GM23248 (cell line): ENCODE measurements at regions not wholly inside any gene's neighbourhood (a gene's known extent, or its start where the extent isn't known, plus 50 kb on each side); places are given as distances from the start of the nearest gene placed in this dataset.

Experiments
- DNase-seq: peaks from one replicate; pipeline ENCODE4 v3.0.0-alpha.2; 2015
- H2AFZ ChIP-seq: fragments of 200-600 bp; sonication (generic); 2 replicates; pipeline ENCODE4 v1.6.1; 2016; ENCODE audit warnings: antibody characterized with exemption
- H3F3A ChIP-seq: fragments of 200-600 bp; sonication (generic); 2 replicates; pipeline ENCODE4 v1.6.1; 2016; ENCODE audit warnings: mild to moderate bottlenecking, antibody characterized with exemption, mixed run types; ENCODE audit not compliant: insufficient read depth
- H3K27ac ChIP-seq: fragments of 200-600 bp; sonication (generic); 2 replicates; pipeline ENCODE4 v1.5.1; 2016; ENCODE audit warnings: mild to moderate bottlenecking
- H3K27me3 ChIP-seq: fragments of 200-600 bp; sonication (generic); replicated peaks from 2 replicates; pipeline ENCODE4 v1.6.1; 2016; ENCODE audit warnings: mild to moderate bottlenecking; ENCODE audit not compliant: insufficient read depth
- H3K36me3 ChIP-seq: fragments of 200-600 bp; sonication (generic); 2 replicates; pipeline ENCODE4 v1.6.1; 2016; ENCODE audit warnings: low read depth, mild to moderate bottlenecking
- H3K4me1 ChIP-seq: fragments of 200-600 bp; sonication (generic); 2 replicates; pipeline ENCODE4 v1.6.1; 2016; ENCODE audit warnings: mild to moderate bottlenecking; ENCODE audit not compliant: insufficient read depth
- H3K4me2 ChIP-seq: fragments of 200-600 bp; sonication (generic); one replicate; pipeline ENCODE4 v1.6.1; 2016; ENCODE audit warnings: mild to moderate bottlenecking; ENCODE audit not compliant: unreplicated experiment
- H3K4me3 ChIP-seq: fragments of 200-600 bp; sonication (generic); 2 replicates; pipeline ENCODE4 v1.5.1; 2016; ENCODE audit warnings: mild to moderate bottlenecking
- H3K79me2 ChIP-seq: fragments of 200-600 bp; sonication (generic); 2 replicates; pipeline ENCODE4 v1.6.1; 2016; ENCODE audit warnings: mild to moderate bottlenecking; ENCODE audit not compliant: insufficient read depth
- H3K9ac ChIP-seq: fragments of 200-600 bp; sonication (generic); 2 replicates; pipeline ENCODE4 v1.6.1; 2016; ENCODE audit warnings: mild to moderate bottlenecking
- H3K9me2 ChIP-seq: fragments of 200-600 bp; sonication (generic); 2 replicates; pipeline ENCODE4 v1.6.1; 2016; ENCODE audit warnings: mixed run types, mild to moderate bottlenecking, moderate library complexity; ENCODE audit not compliant: insufficient read depth
- H3K9me3 ChIP-seq: fragments of 200-600 bp; sonication (generic); one replicate; pipeline ENCODE4 v1.6.1; 2017; ENCODE audit warnings: low read depth
- H4K20me1 ChIP-seq: fragments of 200-600 bp; sonication (generic); 2 replicates; pipeline ENCODE4 v1.6.0; 2016; ENCODE audit not compliant: insufficient read depth
- EZH2 ChIP-seq: fragments of 200-600 bp; sonication (generic); IDR thresholded peaks from 2 replicates; pipeline ENCODE4 v1.6.1; 2018; ENCODE audit warnings: antibody characterized with exemption, mild to moderate bottlenecking; ENCODE audit not compliant: insufficient read depth, poor library complexity, severe bottlenecking
- EZH2phosphoT487 ChIP-seq: fragments of 200-600 bp; sonication (generic); IDR thresholded peaks from 2 replicates; pipeline ENCODE4 v1.6.1; 2018; ENCODE audit warnings: antibody characterized with exemption, moderate library complexity, mild to moderate bottlenecking, low read depth; ENCODE audit not compliant: insufficient read depth
- WGBS, 2 experiments: methylation state at CpG; one replicate each; pipeline ENCODE4 v1.1.6; 2015 to 2017; ENCODE audit warnings: low lambda C conversion rate in 2 of 2, low coverage in 1 of 2; ENCODE audit errors: missing lambda C conversion rate in 2 of 2; 5-methylcytosine and 5-hydroxymethylcytosine counted together
- in situ Hi-C: fragments of 300-500 bp; cut with MboI; formaldehyde crosslinking; loops from 2 replicates; pipeline ENCODE4 v1.15.0; 2020

- H3K27ac ChIP-seq: no peak overlapping the region
- H3K9me2 ChIP-seq: no peaks in the 10 kb centered on the region
- peaks cover 4% of the 10 kb centered on the region; the same call in 1 of the 2 replicates for H3F3A ChIP-seq
- no peaks in the 10 kb centered on the region for H3K27me3 ChIP-seq
- no peaks in the 10 kb centered on the region for H4K20me1 ChIP-seq
- H3K9me3 ChIP-seq: no peaks in the 10 kb centered on the region
- WGBS, 2 experiments: 40 to 45% methylated on average over 4 of the region's 4 CpGs
- H3K4me3 ChIP-seq: no peak overlapping the region
- no peak overlapping the region for H3K9ac ChIP-seq
- H3K79me2 ChIP-seq: no peaks in the 10 kb centered on the region
- no peaks in the 10 kb centered on the region for H3K36me3 ChIP-seq
- DNase-seq: peak; percentile 32
- in situ Hi-C loops: loop anchor here (25.0 kb wide), 1 partner anchor 473 kb away; no protein-coding TSS in a partner anchor
- no peak overlapping the region for H3K4me2 ChIP-seq
- no peak overlapping the region for H2AFZ ChIP-seq
- H3K4me1 ChIP-seq: 0 out of 2 replicates have a peak, but pooled peaks cover 14% of the 10 kb centered on the region
- no peak for TF ChIP-seq EZH2phosphoT487
- TF ChIP-seq EZH2: no peak
Observed at GRCh38 chr11:31960126-31960525, 130.7 kb upstream of the RCN1 start.

GRCh38 chr11:31959716-31960115, 131.2 kb upstream of the RCN1 start:
- 62 to 65% methylated on average over 6 of the region's 6 CpGs for WGBS, 2 experiments
- peak; percentile 64 for DNase-seq
- no peak overlapping the region for H2AFZ ChIP-seq

GRCh38 chr11:31958076-31958735, 132.7 kb upstream of the RCN1 start:
- peak; percentile 79 for DNase-seq
- peak overlapping the region; percentile 54; the same call in 1 of the 2 replicates for H2AFZ ChIP-seq
- no peak overlapping the region for H3K9ac ChIP-seq
- no peaks in the 10 kb centered on the region for H4K20me1 ChIP-seq
- no peaks in the 10 kb centered on the region for H3K9me2 ChIP-seq
- H3K9me3 ChIP-seq: no peaks in the 10 kb centered on the region
- H3F3A ChIP-seq: peaks cover 4% of the 10 kb centered on the region; the same call in 1 of the 2 replicates
- TF ChIP-seq EZH2 (no peak), EZH2phosphoT487 (no peak)
- H3K27ac ChIP-seq: no peak overlapping the region
- no peak overlapping the region for H3K4me3 ChIP-seq
- H3K79me2 ChIP-seq: no peaks in the 10 kb centered on the region
- no peaks in the 10 kb centered on the region for H3K36me3 ChIP-seq
- WGBS, 2 experiments: 8 to 15% methylated on average over 15 of the region's 15 CpGs
- H3K4me1 ChIP-seq: 0 out of 2 replicates have a peak, but pooled peaks cover 14% of the 10 kb centered on the region
- H3K4me2 ChIP-seq: no peak overlapping the region
- H3K27me3 ChIP-seq: no peaks in the 10 kb centered on the region
- in situ Hi-C loops: loop anchor here (25.0 kb wide), 1 partner anchor 471 kb away; no protein-coding TSS in a partner anchor

More at GRCh38 chr11:31959716-31960115, 131.2 kb upstream of the RCN1 start:
- H3K27ac ChIP-seq: no peak overlapping the region
- H3K4me1 ChIP-seq: 0 out of 2 replicates have a peak, but pooled peaks cover 14% of the 10 kb centered on the region
- H3K4me2 ChIP-seq: no peak overlapping the region
- H3K9me3 ChIP-seq: no peaks in the 10 kb centered on the region
- H3K9me2 ChIP-seq: no peaks in the 10 kb centered on the region
- H4K20me1 ChIP-seq: no peaks in the 10 kb centered on the region
- H3K79me2 ChIP-seq: no peaks in the 10 kb centered on the region
- H3K36me3 ChIP-seq: no peaks in the 10 kb centered on the region
- H3K27me3 ChIP-seq: no peaks in the 10 kb centered on the region
- no peak for TF ChIP-seq EZH2
- TF ChIP-seq EZH2phosphoT487: no peak
- H3F3A ChIP-seq: peaks cover 4% of the 10 kb centered on the region; the same call in 1 of the 2 replicates
- H3K4me3 ChIP-seq: no peak overlapping the region
- in situ Hi-C loops: loop anchor here (25.0 kb wide), 1 partner anchor 472 kb away; no protein-coding TSS in a partner anchor
- H3K9ac ChIP-seq: no peak overlapping the region

- no peaks in the 10 kb centered on the region for H4K20me1 ChIP-seq
- WGBS, 2 experiments: 70 to 72% methylated on average over 7 of the region's 7 CpGs
- TF ChIP-seq EZH2phosphoT487: no peak
- no peak for TF ChIP-seq EZH2
- H3K4me1 ChIP-seq: 0 out of 2 replicates have a peak, but pooled peaks cover 14% of the 10 kb centered on the region
- in situ Hi-C loops: loop anchor here (25.0 kb wide), 1 partner anchor 470 kb away; no protein-coding TSS in a partner anchor
- no peak overlapping the region for H3K9ac ChIP-seq
- H3K4me3 ChIP-seq: no peak overlapping the region
- no peaks in the 10 kb centered on the region for H3K27me3 ChIP-seq
- H3K9me2 ChIP-seq: no peaks in the 10 kb centered on the region
- no peak overlapping the region for H3K4me2 ChIP-seq
- H3K79me2 ChIP-seq: no peaks in the 10 kb centered on the region
- no peaks in the 10 kb centered on the region for H3K36me3 ChIP-seq
- no peak for DNase-seq
- H3K9me3 ChIP-seq: no peaks in the 10 kb centered on the region
- H3F3A ChIP-seq: peaks cover 4% of the 10 kb centered on the region; the same call in 1 of the 2 replicates
- H2AFZ ChIP-seq: peak overlapping the region; percentile 54; the same call in 1 of the 2 replicates
- no peak overlapping the region for H3K27ac ChIP-seq
Observed at GRCh38 chr11:31957674-31958073, 133.2 kb upstream of the RCN1 start.
